ENCODE measurements at regions not wholly inside any gene's neighbourhood (a gene's known extent, or its start where the extent isn't known, plus 50 kb on each side); places are given as distances from the start of the nearest gene placed in this dataset.

DNA sequence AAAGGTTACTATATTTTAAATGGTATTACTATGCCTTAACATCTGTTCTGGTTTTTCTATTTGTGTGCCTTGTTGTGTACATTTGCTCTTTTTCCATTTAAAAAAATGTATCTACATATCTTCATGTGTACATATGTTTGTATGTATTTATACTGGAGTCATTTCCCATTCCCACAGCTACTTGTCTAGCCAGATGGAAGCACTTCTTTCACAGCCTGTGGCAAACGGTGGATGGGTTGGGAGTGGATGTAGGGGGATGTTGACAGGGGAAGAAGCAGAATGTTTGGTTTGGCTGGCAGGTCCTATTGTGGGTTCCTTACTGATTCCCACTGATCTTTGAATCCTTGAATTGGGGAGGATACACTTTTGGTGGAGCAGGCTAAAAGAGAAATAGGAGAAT, 93.6 kb upstream of the CNTNAP4 start:
- Histone ChIP-seq H3K27me3 (ENCODE audit: control insufficient read depth, insufficient read depth, low read length) (no peaks in the 10 kb centered on the region), H4K5ac (ENCODE audit: low read depth, low read length) (no peak overlapping the region), H2BK5ac (ENCODE audit: low read depth, low read length, poor library complexity, severe bottlenecking) (no peak overlapping the region), H3K4me1 (ENCODE audit: control insufficient read depth, insufficient read depth, low read length) (no peaks in the 10 kb centered on the region), H3K36me3 (ENCODE audit: control insufficient read depth, insufficient read depth, low read length) (no peaks in the 10 kb centered on the region), H3K18ac (ENCODE audit: low read depth, low read length) (no peak overlapping the region), H3K56ac (ENCODE audit: extremely low read depth, insufficient read depth, low read length) (no peak overlapping the region), H2BK120ac (ENCODE audit: low read depth, low read length) (no peak overlapping the region), H2AK5ac (ENCODE audit: low read depth, low read length) (no peak overlapping the region), H4K91ac (ENCODE audit: insufficient read depth, low read depth, low read length) (no peak overlapping the region), H3K27ac (ENCODE audit: insufficient read depth, low read length) (no peak overlapping the region), H3K4ac (ENCODE audit: low read depth, low read length) (no peak overlapping the region), H4K8ac (ENCODE audit: low read depth in 2 of 2, low read length in 2 of 2) (no peak overlapping the region), H3K9me1 (ENCODE audit: insufficient read depth, low read length) (no peaks in the 10 kb centered on the region), H2AK9ac (replicated peaks; ENCODE audit: low read depth, low read length, poor library complexity) (no peak overlapping the region), H2BK20ac (ENCODE audit: low read depth, low read length) (no peak overlapping the region), H2BK15ac (ENCODE audit: low read depth, low read length) (no peak overlapping the region), H3K79me1 (ENCODE audit: low read depth in 1 of 2, low read length in 2 of 2) (no peaks in the 10 kb centered on the region), H3K4me2 (ENCODE audit: low read depth, low read length) (no peak overlapping the region), H4K20me1 (ENCODE audit: insufficient read depth, low read length) (no peaks in the 10 kb centered on the region), H3K9ac (ENCODE audit: low read depth, low read length) (no peak overlapping the region), H2AFZ (replicated peaks; ENCODE audit: low read length, poor library complexity) (no peak overlapping the region), H3K9me3 (ENCODE audit: control insufficient read depth, insufficient read depth, low read length) (peaks cover 4% of the 10 kb centered on the region; the same call in 1 of the 2 replicates), H3K23ac (ENCODE audit: low read depth, low read length) (no peak overlapping the region), H3K14ac (replicated peaks; ENCODE audit: low read depth, low read length) (no peak overlapping the region), H3K4me3 (ENCODE audit: insufficient read depth, low read depth, low read length) (no peak overlapping the region)
- ATAC-seq (ENCODE audit: low read depth) (no peak), DNase-seq (no peak)
- in situ Hi-C loops (cut with MboI; ENCODE audit: low sequenced_read_pairs) (no loop called here), intact Hi-C loops (cut with micrococcal nuclease) (no loop called here), dilution Hi-C loops (cut with HindIII; ENCODE audit: low sequenced_read_pairs, unreplicated experiment) (no loop called here)
- POLR2A ChIA-PET (ENCODE audit: unreplicated experiment), result no interaction called here
- no TSS peak for BruUV-seq (replicated peaks)
- TF ChIP-seq BHLHE40 (IDR thresholded peaks at IDR 0.05; ENCODE audit: low read depth, low read length) (no peak), ELK1 (IDR thresholded peaks at IDR 0.05; ENCODE audit: borderline replicate concordance, low read depth, low read length) (no peak), MAFK (IDR thresholded peaks at IDR 0.05; ENCODE audit: low read depth, low read length) (no peak), FOS (IDR thresholded peaks at IDR 0.05; ENCODE audit: low read depth, low read length) (no peak), CEBPB (IDR thresholded peaks at IDR 0.05; ENCODE audit: low read depth, low read length) (no peak), RCOR1 (IDR thresholded peaks at IDR 0.05; ENCODE audit: insufficient replicate concordance, low read length) (no peak), POLR2A (IDR thresholded peaks at IDR 0.05; ENCODE audit: low read depth, low read length) (no peak), SMC3 (IDR thresholded peaks at IDR 0.05; ENCODE audit: low read depth, low read length) (no peak), MAZ (IDR thresholded peaks at IDR 0.05; ENCODE audit: borderline replicate concordance, low read depth, low read length) (no peak), RAD21 (IDR thresholded peaks at IDR 0.05; ENCODE audit: low read length) (no peak)
- CTCF ChIA-PET, result no interaction called here
- WGBS, 2 experiments (ENCODE audit: extremely low coverage in 2 of 2, insufficient read length in 1 of 2), result no CpG with 5 or more reads among the region's 1 CpG

Measured in IMR-90 (cell line).